GM18867 (cell line): ENCODE measurements at regions not wholly inside any gene's neighbourhood (a gene's known extent, or its start where the extent isn't known, plus 50 kb on each side); places are given as distances from the start of the nearest gene placed in this dataset.
"Not testable (repeated sequence)": the region's sequence is repeated elsewhere in the genome, so short reads cannot be mapped to it uniquely, and the experiment has no call there.

Experiments
- ATAC-seq: cut with Tn5 transposase; IDR thresholded peaks from one replicate; pipeline ENCODE4 v1.9.1; 2021; ENCODE audit warnings: mild to moderate bottlenecking, moderate library complexity; ENCODE audit not compliant: unreplicated experiment

DNA sequence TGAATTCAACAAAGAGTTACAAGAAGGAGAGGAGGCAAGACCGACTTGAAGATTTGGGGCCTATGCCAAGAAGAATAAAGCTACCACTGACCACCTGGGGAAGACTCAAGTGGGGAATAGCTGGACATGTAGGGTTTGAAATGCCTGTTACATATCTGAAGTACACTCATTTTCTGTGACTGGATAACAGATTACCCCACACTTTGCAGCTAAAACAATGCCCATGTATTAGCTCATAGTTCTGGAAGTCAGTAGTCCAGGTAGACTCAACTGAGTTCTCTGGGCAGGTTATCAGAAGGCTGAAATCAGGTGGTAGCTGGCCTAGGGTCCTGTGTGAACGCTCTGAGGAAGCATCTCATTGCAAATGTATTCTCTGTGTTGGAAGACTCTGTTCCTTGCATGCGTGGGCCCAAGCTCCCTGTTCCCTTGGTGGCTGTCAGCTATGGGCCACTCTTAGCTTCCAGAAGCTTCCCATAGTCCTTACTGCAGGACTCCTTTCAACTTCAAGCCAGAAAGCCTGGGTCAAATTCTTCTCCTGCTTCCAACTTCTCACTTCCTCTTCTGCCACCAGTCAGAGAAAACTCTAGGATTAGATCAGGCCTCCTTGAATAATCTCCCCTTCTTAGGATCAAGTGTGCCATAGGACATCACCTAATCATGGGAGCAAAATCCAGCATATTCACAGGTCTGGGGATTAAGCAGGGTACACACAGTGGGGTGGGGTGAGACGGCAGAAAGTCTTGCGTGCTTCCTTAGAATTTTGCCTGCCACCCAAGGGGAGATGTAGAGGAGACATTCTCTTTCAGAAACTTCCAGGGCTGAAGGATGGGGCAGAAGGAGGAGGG is 187.8 kb downstream of the SHQ1 start:
- no peak for ATAC-seq

- no peak for ATAC-seq
Observed at GRCh38 chr3:72659596-72659995, 188.6 kb downstream of the SHQ1 start.

- no peak for ATAC-seq
Observed at GRCh38 chr3:72659188-72659587, 189.1 kb downstream of the SHQ1 start.

- no peak for ATAC-seq
Observed at GRCh38 chr3:72658466-72659100, 189.7 kb downstream of the SHQ1 start.

GRCh38 chr3:72657666-72658065 is 190.6 kb downstream of the SHQ1 start:
- peak; percentile 62 for ATAC-seq

DNA sequence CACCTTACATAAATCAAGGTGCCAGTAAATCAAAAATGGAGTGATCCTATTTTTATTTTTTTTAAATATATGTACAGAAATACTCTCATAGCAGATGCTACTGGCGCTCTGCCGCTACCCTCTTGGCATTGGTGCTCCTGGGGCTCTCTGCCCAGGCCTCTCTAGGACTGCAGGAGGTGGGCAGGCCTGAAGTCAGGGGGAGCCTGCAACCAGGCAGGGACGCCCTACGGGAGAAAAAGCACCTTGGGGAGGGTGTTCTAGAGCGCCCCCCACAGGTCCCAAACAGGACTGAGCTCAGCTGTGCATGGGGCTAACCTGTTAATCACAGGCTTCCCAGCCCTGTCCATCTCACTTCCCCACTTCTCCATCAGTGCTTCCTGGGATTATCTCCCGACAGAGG is 192.5 kb downstream of the SHQ1 start:
- no peak for ATAC-seq

- ATAC-seq: no peak
Observed at GRCh38 chr3:72655131-72655551, 193.1 kb downstream of the SHQ1 start.

DNA sequence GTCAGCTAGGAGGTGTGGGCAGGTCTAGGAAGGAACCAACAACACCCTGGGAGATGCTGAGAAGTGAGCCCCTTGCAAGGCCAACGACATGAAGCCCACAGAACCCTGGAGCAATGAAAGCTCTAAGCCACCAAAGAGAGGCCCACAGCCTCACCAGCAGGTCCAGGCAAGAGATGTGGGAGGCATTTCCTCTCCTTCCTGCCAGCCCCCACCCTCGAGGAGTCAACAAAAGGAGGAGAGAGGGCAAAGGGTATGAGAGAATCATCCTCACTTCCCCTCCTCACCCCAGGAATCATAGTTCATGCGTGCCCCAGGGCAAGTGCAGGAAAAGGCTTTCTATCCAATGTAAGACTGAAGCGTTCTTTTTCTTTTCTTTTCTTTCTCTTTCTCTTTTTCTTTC is 195.8 kb downstream of the SHQ1 start:
- no peak for ATAC-seq

- no peak for ATAC-seq
Observed at GRCh38 chr3:72651498-72651897, 196.7 kb downstream of the SHQ1 start.

- ATAC-seq: no peak
Observed at GRCh38 chr3:72646263-72646662, 202.0 kb downstream of the SHQ1 start.

GRCh38 chr3:72643635-72644034 is 204.6 kb downstream of the SHQ1 start:
- ATAC-seq: not testable (repeated sequence)

DNA sequence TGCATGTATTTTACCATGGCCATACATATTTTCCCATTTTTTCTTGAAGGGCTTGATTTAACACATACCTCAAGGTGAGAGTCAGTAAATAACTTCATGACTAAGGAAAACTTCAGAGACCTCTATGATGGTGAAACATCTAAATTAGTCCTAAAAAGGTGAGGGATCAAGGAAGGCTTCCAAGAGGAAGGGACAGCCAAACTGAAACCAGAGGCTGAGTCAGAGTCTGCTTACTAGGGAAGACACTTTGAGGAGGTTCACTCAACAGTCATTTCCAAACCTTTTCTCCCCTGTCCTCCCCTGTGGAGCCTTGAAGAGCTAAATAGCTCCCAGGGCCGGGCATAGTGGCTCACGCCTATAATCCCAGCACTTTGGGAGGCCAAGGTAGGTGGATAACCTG is 206.6 kb downstream of the SHQ1 start:
- no peak for ATAC-seq

DNA sequence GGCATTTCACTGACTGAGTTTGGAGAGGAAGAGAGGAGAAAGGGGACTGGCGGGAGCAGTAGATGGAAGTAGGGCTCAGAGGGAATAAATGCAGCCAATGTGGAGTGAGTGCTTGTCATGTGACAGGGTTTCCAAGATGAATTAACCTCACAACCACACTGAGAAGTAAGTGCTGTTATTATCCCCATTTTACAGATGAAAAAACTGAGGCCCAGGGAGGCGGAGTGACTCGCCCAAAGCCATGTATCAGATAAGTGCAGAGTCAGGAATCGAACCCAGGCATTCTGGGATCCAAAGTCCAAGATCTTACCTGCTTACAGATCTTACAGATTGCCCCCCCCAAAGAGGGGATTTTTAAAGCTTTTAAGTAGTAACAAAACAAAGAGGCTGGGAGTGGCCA is 207.2 kb downstream of the SHQ1 start:
- no peak for ATAC-seq

GRCh38 chr3:72636969-72637597 is 211.2 kb downstream of the SHQ1 start:
- ATAC-seq: no peak

GRCh38 chr3:72635551-72635950 is 212.7 kb downstream of the SHQ1 start:
- ATAC-seq: no peak

GRCh38 chr3:72634128-72634527 is 214.1 kb downstream of the SHQ1 start:
- peak; percentile 60 for ATAC-seq

- no peak for ATAC-seq
Observed at GRCh38 chr3:72633534-72633933, 214.7 kb downstream of the SHQ1 start.

- no peak for ATAC-seq
Observed at GRCh38 chr3:72633121-72633520, 215.1 kb downstream of the SHQ1 start.

- ATAC-seq: no peak
Observed at GRCh38 chr3:72632129-72632528, 216.1 kb downstream of the SHQ1 start.

DNA sequence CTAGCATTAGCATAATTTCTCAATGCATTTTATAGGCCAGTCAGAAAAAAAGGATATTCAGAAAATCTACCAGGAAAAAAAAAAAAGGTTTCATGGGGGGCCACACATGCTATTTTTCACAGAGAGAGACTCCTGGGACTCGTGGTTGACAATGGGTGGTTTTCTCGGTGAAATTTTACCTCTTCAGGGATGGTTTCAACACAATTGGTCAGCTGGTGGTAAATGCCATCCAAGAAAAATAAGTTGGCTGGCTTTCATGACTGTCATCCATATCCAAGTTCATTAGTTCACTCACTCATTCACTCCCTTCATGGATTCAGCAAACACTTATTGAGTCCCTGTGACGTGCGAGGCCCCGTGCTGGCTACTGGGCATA is 217.3 kb downstream of the SHQ1 start:
- no peak for ATAC-seq

DNA sequence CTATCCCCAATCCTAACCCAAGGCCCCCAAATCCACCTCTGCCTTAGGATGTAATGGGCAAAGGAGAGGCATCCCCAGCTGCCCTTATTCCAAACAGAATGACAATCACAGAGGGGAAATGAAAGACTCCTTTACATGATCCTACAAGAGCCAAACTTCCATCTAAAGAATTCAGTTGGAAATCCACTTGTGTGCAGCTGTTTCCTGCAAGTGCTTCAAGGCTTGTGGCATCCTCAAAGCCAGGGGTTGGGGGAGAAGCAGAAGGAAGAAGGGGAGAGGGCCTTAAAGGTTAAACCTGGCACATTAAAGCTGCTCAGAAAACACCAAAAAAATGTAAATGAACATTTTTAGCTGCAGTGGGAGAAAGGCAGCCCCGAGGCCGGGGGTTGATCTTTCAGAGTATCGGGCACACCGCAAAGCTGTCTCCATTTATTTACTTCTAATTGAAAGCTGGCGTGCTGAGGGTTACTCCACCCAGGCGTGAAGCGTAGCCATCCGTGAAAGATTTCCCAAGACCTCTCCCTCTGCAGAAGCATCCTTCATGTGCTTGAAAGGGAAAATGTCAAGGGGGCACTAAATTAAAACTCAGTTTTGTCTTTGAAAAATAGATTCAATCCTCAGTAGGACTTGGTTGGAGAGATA is 217.8 kb downstream of the SHQ1 start:
- no peak for ATAC-seq
